ENCODE measurements at regions not wholly inside any gene's neighbourhood (a gene's known extent, or its start where the extent isn't known, plus 50 kb on each side); places are given as distances from the start of the nearest gene placed in this dataset.

DNA sequence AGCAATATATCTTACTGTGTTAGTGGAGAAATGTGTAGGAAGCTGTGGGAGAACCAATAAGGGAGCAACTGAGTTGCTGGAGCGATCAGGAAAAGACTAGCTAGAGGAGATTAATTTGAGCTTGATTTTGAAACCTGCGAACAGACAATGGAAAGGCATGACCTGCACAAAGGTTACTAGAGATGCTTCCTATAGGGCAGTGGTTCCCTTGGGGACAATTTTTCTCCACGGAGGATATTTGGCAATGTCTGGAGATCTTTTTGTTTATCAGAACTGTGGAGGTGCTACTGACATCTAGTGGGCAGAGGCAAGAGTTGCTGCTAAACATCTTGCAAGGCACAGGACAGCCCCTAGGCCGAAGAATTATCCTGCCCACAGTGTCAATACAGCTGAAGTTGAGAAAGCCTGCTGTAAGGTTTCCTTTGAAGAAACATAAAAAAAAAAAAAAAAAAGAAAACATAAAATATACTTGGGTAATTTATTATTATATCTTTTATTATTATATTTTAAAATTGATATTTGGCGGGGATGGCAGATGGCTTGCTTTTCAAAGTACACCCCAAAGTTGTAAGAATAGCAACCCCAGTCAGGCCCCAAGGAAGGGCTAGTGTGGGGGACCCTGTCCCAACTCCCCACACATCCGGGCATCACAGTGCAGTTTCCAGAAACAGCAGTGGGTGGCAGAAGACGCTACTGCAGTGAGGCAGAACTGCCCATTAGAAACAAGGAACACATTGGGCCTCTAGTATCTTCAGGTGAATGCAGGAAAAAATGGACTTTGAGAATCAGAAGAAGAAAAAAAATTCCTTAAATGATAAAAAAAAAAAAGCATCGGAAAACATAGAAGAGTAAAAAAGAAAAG, 481.6 kb downstream of the SH2D4B start:
- no peaks in the 10 kb centered on the region for H3K79me2 ChIP-seq (ENCODE audit: control insufficient read depth in 1 of 2, insufficient read depth in 2 of 2, low read length in 2 of 2)
- no peak overlapping the region for H2BK5ac ChIP-seq (ENCODE audit: low read depth, low read length)
- FAIRE-seq = peak; percentile 65
- H4K5ac ChIP-seq (ENCODE audit: insufficient read length, low read depth, low read length) = no peak overlapping the region
- H3K79me1 ChIP-seq (ENCODE audit: low read depth, low read length) = no peaks in the 10 kb centered on the region
- H2BK15ac ChIP-seq (ENCODE audit: low read length) = no peak overlapping the region
- H3K4ac ChIP-seq (replicated peaks; ENCODE audit: insufficient read length, low read depth, low read length) = no peak overlapping the region
- H3K9me3 ChIP-seq (ENCODE audit: insufficient read depth in 2 of 2, low read depth in 1 of 2, low read length in 1 of 2) = no peaks in the 10 kb centered on the region
- H2BK12ac ChIP-seq (ENCODE audit: low read depth, low read length) = no peak overlapping the region
- H2AFZ ChIP-seq (ENCODE audit: low read length) = peak overlapping the region; percentile 66; the same call in 1 of the 2 replicates
- H3K27me3 ChIP-seq (replicated peaks in 1 of 4; ENCODE audit: control insufficient read depth in 3 of 4, extremely low read depth in 1 of 4, insufficient read depth in 3 of 4, low read length in 3 of 4) = no peaks in the 10 kb centered on the region
- H3K18ac ChIP-seq (ENCODE audit: extremely low read depth, low read length) = no peak overlapping the region
- ChIA-PET POLR2A (ENCODE audit: partially characterized antibody) (no interaction called here), CTCF (ENCODE audit: partially characterized antibody) (interaction anchor here (0.7 to 5.9 kb wide), 49 partner anchors 9 to 813 kb away, joined by 3 to 53 read pairs (median 3); no protein-coding TSS in a partner anchor)
- no peak overlapping the region for H4K91ac ChIP-seq (replicated peaks; ENCODE audit: insufficient read length, low read length)
- DNase-seq (ENCODE audit: low read depth in 1 of 2, low spot score in 2 of 2) = peak in 1 of 2 experiments; percentile 21
- no peak overlapping the region; the same call in 1 of the 2 replicates for H2BK20ac ChIP-seq (ENCODE audit: low read length)
- no peak overlapping the region for H3K4me2 ChIP-seq (ENCODE audit: insufficient read depth in 1 of 2, low read depth in 2 of 2, low read length in 2 of 2)
- H3K9ac ChIP-seq (replicated peaks in 1 of 4; ENCODE audit: extremely low read depth in 1 of 4, low read depth in 3 of 4, low read length in 3 of 4) = no peak overlapping the region
- H3K23ac ChIP-seq (ENCODE audit: insufficient read length) = no peak overlapping the region
- H4K20me1 ChIP-seq (replicated peaks in 1 of 2; ENCODE audit: control insufficient read depth in 1 of 2, insufficient read depth in 2 of 2, low read length in 2 of 2) = no peaks in the 10 kb centered on the region
- no peak overlapping the region for H3K27ac ChIP-seq (ENCODE audit: low read depth, low read length)
- H3K4me3 ChIP-seq (ENCODE audit: extremely low read depth in 1 of 4, insufficient read depth in 2 of 4, low read depth in 3 of 4, low read length in 4 of 4) = no peak overlapping the region
- H4K8ac ChIP-seq (ENCODE audit: extremely low read depth, insufficient read depth, low read length) = no peak overlapping the region
- H2BK120ac ChIP-seq (replicated peaks; ENCODE audit: low read depth, low read length) = no peak overlapping the region
- no peaks in the 10 kb centered on the region for H3K23me2 ChIP-seq (ENCODE audit: low read depth, low read length)
- no peak overlapping the region for H2AK5ac ChIP-seq (ENCODE audit: low read depth, low read length)
- H3K36me3 ChIP-seq (ENCODE audit: control insufficient read depth in 2 of 4, insufficient read depth in 4 of 4, low read length in 3 of 4) = no peaks in the 10 kb centered on the region
- no peak overlapping the region for H3K14ac ChIP-seq (ENCODE audit: insufficient read length)
- H3K4me1 ChIP-seq (replicated peaks in 1 of 4; ENCODE audit: control insufficient read depth in 3 of 4, insufficient read depth in 4 of 4, low read length in 3 of 4) = no peaks in the 10 kb centered on the region
- 61% methylated on average over 8 of the region's 8 CpGs; no CpG with 5 or more reads in 1 of the 2 experiments for WGBS, 2 experiments (ENCODE audit: extremely low coverage in 1 of 2, insufficient coverage in 1 of 2, insufficient read length in 1 of 2, insufficient replicate concordance in 2 of 2, low coverage in 1 of 2, low lambda C conversion rate in 2 of 2, missing lambda C conversion rate in 1 of 2)
- no peak overlapping the region for H3K56ac ChIP-seq (replicated peaks; ENCODE audit: insufficient read length, low read depth, low read length)
- TF ChIP-seq RFX5 (IDR thresholded peaks at IDR 0.05; ENCODE audit: borderline replicate concordance, low read depth, low read length) = no peak
- no peak for TF ChIP-seq SIRT6 (IDR thresholded peaks at IDR 0.05; ENCODE audit: low read length)
- no peak; the same call in 1 of the 2 replicates for TF ChIP-seq JUND (IDR thresholded peaks at IDR 0.05; ENCODE audit: low read length)
- TF ChIP-seq RNF2 (IDR thresholded peaks at IDR 0.05; ENCODE audit: borderline replicate concordance, low read depth, low read length, missing control alignments, poor library complexity, severe bottlenecking) = no peak
- peak; percentile 71 for TF ChIP-seq CEBPB (IDR thresholded peaks at IDR 0.05; ENCODE audit: low read depth, low read length)
- TF ChIP-seq GABPA (IDR thresholded peaks at IDR 0.05; ENCODE audit: borderline replicate concordance, insufficient read depth, low read length) = no peak
- TF ChIP-seq, protein P1, sequence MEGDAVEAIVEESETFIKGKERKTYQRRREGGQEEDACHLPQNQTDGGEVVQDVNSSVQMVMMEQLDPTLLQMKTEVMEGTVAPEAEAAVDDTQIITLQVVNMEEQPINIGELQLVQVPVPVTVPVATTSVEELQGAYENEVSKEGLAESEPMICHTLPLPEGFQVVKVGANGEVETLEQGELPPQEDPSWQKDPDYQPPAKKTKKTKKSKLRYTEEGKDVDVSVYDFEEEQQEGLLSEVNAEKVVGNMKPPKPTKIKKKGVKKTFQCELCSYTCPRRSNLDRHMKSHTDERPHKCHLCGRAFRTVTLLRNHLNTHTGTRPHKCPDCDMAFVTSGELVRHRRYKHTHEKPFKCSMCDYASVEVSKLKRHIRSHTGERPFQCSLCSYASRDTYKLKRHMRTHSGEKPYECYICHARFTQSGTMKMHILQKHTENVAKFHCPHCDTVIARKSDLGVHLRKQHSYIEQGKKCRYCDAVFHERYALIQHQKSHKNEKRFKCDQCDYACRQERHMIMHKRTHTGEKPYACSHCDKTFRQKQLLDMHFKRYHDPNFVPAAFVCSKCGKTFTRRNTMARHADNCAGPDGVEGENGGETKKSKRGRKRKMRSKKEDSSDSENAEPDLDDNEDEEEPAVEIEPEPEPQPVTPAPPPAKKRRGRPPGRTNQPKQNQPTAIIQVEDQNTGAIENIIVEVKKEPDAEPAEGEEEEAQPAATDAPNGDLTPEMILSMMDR (IDR thresholded peaks at IDR 0.05; ENCODE audit: control extremely low read depth in 1 of 3, insufficient read depth in 1 of 3, low read depth in 1 of 3, low read length in 3 of 3) = peak; percentile 49 to 91 (median 77)
- no peak for TF ChIP-seq SP4 (IDR thresholded peaks at IDR 0.05; ENCODE audit: low read length)
- TF ChIP-seq CBX5 (IDR thresholded peaks at IDR 0.05; ENCODE audit: low read depth, low read length) = no peak
- TF ChIP-seq, protein P2, sequence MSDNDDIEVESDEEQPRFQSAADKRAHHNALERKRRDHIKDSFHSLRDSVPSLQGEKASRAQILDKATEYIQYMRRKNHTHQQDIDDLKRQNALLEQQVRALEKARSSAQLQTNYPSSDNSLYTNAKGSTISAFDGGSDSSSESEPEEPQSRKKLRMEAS (IDR thresholded peaks at IDR 0.05) = no peak
